ENCODE measurements at regions not wholly inside any gene's neighbourhood (a gene's known extent, or its start where the extent isn't known, plus 50 kb on each side); places are given as distances from the start of the nearest gene placed in this dataset.

GRCh38 chr2:187169864-187170263 is 278.2 kb downstream of the CALCRL start:
- TF ChIP-seq CTCF (optimal IDR thresholded peaks at IDR 0.05 in 1 of 3, IDR thresholded peaks at IDR 0.05 in 1 of 3, conservative IDR thresholded peaks at IDR 0.05 in 1 of 3; ENCODE audit: extremely low read depth in 1 of 3, insufficient read depth in 2 of 3, low read length in 3 of 3), result no peak
- no peak for TF ChIP-seq EZH2 (IDR thresholded peaks at IDR 0.05; ENCODE audit: low read length)

All from keratinocyte (primary cell).